HUES48 (cell line): ENCODE measurements at regions not wholly inside any gene's neighbourhood (a gene's known extent, or its start where the extent isn't known, plus 50 kb on each side); places are given as distances from the start of the nearest gene placed in this dataset.

Experiments
- H3K27ac ChIP-seq: one replicate; pipeline ENCODE4 v1.7.0; 2013; ENCODE audit warnings: low read depth, low read length, inconsistent platforms
- H3K27me3 ChIP-seq: 2 replicates; pipeline ENCODE4 v1.6.1; 2013; ENCODE audit warnings: mild to moderate bottlenecking, low read length; ENCODE audit not compliant: control insufficient read depth, insufficient read depth
- H3K36me3 ChIP-seq: 2 replicates; pipeline ENCODE4 v1.6.1; 2013; ENCODE audit warnings: low read length; ENCODE audit not compliant: control insufficient read depth, insufficient read depth
- H3K4me1 ChIP-seq: 2 replicates; pipeline ENCODE4 v1.6.1; 2013; ENCODE audit warnings: mild to moderate bottlenecking, low read length; ENCODE audit not compliant: control insufficient read depth, insufficient read depth
- H3K4me3 ChIP-seq: 2 replicates; pipeline ENCODE4 v1.5.1; 2013; ENCODE audit warnings: mild to moderate bottlenecking, low read depth, low read length
- H3K9ac ChIP-seq: 2 replicates; pipeline ENCODE4 v1.6.1; 2013; ENCODE audit warnings: mild to moderate bottlenecking, low read depth, low read length, moderate library complexity
- H3K9me3 ChIP-seq: 2 replicates; pipeline ENCODE4 v1.6.1; 2013; ENCODE audit warnings: low read length; ENCODE audit not compliant: control insufficient read depth, insufficient read depth

DNA sequence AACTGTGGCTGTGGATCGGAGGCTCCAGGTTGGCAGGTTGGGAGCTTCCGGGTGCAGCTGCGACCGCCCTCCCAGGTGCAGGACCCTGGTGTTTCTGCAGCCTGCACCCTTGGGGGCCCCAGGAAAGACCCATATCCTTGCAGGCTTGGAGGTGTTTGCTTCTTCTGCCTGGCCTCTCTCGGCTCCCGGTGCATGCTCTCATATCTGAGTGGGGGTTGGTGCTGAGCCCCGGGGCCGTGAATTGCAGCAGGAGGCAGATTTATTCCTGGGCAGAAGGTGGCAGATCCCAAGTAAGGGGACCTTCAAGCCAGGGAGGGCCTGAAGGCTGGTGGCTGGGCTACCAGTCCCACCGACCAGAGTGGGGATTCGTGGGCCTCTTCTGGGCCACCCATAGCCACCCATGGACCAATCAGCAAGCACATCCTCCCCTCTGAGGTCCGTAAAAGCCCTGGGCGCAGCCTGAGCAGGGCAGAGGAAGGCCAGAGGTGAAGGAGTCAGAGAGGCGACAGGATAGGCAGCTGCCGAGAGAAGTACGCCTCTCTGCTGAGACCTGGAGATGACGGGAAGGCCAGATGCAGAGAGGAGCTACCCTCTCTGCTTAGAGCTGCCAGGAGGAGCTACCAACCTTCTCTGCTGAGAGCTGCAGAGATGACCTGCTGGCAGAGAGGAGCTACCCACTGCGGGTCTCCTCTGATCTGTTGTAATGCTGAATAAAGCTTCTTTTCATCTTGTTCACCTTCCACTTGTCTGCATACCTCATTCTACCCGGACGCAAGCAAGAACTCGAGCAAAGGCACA is 1279.0 kb upstream of the LRRTM1 start:
- Histone ChIP-seq H3K4me1 (no peaks in the 10 kb centered on the region), H3K36me3 (no peaks in the 10 kb centered on the region), H3K27me3 (no peaks in the 10 kb centered on the region), H3K9ac (no peak overlapping the region), H3K4me3 (no peak overlapping the region), H3K9me3 (no peaks in the 10 kb centered on the region), H3K27ac (no peak overlapping the region)

DNA sequence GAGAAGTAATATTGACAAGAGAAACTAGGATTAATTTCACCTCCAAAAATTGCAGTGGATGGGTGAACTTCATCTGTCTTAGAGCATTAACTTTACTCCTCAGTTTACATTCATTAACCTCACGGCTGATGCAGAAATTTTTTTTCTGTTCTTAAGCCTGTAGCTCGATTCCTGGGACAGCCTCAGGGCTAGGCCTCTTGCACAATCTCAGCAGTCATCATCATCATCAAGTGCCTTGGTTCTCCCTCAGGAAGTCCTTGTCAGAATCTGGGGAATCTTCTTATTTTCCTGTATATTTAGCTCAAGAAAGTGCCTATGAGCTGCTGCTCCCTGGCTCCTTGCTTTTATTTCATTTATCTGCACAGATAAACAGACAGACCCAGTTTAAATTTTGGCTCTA is 1272.2 kb upstream of the LRRTM1 start:
- Histone ChIP-seq H3K27ac (no peak overlapping the region), H3K9ac (no peak overlapping the region), H3K9me3 (no peaks in the 10 kb centered on the region), H3K4me3 (no peak overlapping the region), H3K27me3 (no peaks in the 10 kb centered on the region), H3K36me3 (no peaks in the 10 kb centered on the region), H3K4me1 (no peaks in the 10 kb centered on the region)

DNA sequence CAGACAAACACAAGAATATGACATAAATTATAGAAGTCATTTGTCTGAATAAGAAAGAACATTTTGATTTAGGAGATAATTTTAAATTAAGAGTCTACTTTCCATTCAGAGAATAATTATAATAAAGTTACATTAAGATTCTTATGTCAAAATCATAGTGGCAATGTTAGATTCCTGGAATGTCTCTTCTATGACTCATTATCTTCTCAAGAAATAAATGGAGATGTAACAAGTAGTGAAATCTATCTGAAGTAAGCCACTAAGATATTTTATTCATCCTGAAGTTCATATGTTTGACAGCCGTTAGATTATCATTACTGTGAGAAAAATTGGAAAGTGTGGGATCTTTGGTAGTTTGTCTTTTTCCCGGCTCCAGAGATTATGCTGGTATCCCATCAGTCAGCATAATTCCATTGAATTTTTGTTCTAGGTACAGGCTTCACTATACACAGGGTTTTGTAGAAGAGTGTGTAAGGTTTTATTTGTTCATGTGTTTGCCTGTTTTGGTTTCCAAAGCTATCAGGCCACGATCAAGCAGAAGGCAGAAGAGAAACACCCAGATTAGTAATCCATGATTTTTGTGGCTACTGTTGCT is 1246.6 kb upstream of the LRRTM1 start:
- H3K9me3 ChIP-seq: no peaks in the 10 kb centered on the region

DNA sequence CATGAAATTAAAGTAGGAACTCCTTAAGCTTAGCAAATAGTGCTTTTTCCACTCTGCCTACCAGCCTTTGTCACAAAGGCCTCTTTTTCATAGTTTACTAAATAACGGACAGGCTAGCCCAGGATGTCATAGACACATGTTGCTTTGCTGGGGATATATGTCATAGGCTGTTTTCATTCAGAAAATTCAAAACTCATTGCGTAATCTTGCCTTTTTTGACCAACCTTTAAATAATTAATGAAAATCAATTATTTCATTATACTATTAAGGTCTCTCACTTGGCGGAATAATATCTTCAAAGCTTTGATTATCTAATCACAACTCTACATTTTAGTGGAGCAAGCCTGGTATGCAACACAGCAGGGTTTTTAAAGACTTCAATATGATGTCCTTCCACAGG is 1245.7 kb upstream of the LRRTM1 start:
- Histone ChIP-seq H3K27me3 (no peaks in the 10 kb centered on the region), H3K4me3 (no peak overlapping the region), H3K4me1 (no peaks in the 10 kb centered on the region), H3K9me3 (no peaks in the 10 kb centered on the region), H3K36me3 (no peaks in the 10 kb centered on the region), H3K27ac (no peak overlapping the region), H3K9ac (no peak overlapping the region)

More for the DNA sequence above, 1246.6 kb upstream of the LRRTM1 start:
- Histone ChIP-seq H3K27me3 (no peaks in the 10 kb centered on the region), H3K4me3 (no peak overlapping the region), H3K4me1 (no peaks in the 10 kb centered on the region), H3K27ac (no peak overlapping the region), H3K9ac (no peak overlapping the region), H3K36me3 (no peaks in the 10 kb centered on the region)

DNA sequence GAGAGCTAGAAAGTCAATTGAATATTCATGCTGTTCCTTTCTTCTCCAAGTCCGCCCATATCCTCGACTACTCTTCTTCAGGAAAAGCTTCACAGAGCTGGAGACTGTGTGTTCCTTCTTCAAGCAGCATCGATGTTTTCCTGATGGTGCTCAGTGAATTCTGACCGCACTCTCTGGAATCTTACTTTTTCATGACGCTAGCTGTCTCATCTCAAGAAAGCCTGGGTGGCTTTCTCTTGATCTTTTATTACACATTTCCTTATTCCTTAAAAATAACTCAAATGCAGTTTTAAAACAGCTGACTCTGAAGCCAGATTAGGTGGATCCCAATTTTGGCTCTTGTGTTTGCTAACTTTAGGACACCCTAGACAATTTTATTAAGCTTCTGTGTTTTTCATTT is 1245.1 kb upstream of the LRRTM1 start:
- no peaks in the 10 kb centered on the region for H3K36me3 ChIP-seq
- no peaks in the 10 kb centered on the region for H3K27me3 ChIP-seq
- H3K27ac ChIP-seq: no peak overlapping the region
- H3K9me3 ChIP-seq: no peaks in the 10 kb centered on the region
- H3K4me3 ChIP-seq: no peak overlapping the region
- H3K4me1 ChIP-seq: no peaks in the 10 kb centered on the region
- H3K9ac ChIP-seq: no peak overlapping the region

DNA sequence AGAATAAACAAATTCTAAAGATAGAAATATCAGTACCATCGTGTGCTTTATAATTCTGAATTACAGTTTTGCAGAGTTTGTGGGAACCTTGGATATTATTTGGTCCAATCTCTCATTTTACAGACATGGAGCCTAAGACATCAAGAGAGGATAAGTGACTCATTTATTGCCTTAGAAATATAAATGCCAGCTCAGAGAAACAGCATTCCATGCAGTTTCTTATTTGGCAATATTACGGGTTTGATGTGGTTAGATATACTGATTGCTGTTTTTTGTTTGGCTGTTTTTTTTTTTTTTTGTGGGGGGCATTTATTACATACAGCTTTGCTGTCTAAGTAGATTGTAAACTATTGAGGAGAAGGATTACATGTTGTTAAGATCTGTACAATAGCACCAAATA is 1241.1 kb upstream of the LRRTM1 start:
- H3K9me3 ChIP-seq: no peaks in the 10 kb centered on the region
- H3K36me3 ChIP-seq: no peaks in the 10 kb centered on the region
- H3K27me3 ChIP-seq: no peaks in the 10 kb centered on the region
- H3K27ac ChIP-seq: no peak overlapping the region
- no peak overlapping the region for H3K4me3 ChIP-seq
- no peak overlapping the region for H3K9ac ChIP-seq
- no peaks in the 10 kb centered on the region for H3K4me1 ChIP-seq

DNA sequence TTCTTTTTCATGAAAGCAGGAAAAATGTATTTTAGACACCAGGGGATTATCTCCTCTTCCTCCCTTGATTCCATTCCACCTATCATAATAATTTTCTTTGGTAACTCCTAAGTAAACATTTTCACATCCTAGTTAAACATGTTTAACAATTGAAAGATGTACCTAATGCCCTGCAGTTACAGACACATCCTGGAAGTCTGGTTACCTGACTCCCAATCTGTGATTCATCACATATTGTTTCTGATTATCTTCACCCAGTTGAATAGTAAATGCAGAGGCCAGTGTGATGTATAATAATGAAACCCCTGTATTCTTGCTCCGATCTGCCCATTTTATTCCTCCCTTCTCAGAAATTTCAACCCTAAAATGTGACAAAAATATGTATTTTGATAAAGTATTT is 1237.6 kb upstream of the LRRTM1 start:
- H3K9ac ChIP-seq: no peak overlapping the region
- H3K9me3 ChIP-seq: no peaks in the 10 kb centered on the region
- H3K4me3 ChIP-seq: no peak overlapping the region
- H3K27ac ChIP-seq: no peak overlapping the region
- no peaks in the 10 kb centered on the region for H3K4me1 ChIP-seq
- no peaks in the 10 kb centered on the region for H3K27me3 ChIP-seq
- H3K36me3 ChIP-seq: no peaks in the 10 kb centered on the region

DNA sequence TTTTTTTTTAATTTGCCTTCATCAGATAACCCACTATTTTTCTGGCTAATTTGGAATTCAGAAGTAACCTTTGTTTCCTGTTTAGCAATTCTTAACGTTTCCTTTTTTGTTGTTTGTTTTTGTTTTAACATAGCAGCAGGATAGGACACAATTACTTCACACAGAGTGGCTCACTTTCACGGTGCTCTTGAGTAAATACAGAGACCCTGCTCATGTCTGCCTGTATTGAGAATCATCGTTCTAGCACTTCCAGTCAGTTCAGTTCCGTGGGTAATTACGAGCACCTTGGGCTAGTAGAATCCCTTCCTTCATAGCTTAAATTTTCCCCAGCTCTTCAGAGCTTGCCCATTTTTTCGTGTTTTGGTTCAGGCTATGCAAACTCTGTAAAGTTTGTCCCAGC is 1225.4 kb upstream of the LRRTM1 start:
- Histone ChIP-seq H3K9ac (no peak overlapping the region), H3K4me3 (no peak overlapping the region), H3K36me3 (no peaks in the 10 kb centered on the region), H3K27me3 (no peaks in the 10 kb centered on the region), H3K27ac (no peak overlapping the region), H3K4me1 (peaks cover 10% of the 10 kb centered on the region), H3K9me3 (no peaks in the 10 kb centered on the region)

DNA sequence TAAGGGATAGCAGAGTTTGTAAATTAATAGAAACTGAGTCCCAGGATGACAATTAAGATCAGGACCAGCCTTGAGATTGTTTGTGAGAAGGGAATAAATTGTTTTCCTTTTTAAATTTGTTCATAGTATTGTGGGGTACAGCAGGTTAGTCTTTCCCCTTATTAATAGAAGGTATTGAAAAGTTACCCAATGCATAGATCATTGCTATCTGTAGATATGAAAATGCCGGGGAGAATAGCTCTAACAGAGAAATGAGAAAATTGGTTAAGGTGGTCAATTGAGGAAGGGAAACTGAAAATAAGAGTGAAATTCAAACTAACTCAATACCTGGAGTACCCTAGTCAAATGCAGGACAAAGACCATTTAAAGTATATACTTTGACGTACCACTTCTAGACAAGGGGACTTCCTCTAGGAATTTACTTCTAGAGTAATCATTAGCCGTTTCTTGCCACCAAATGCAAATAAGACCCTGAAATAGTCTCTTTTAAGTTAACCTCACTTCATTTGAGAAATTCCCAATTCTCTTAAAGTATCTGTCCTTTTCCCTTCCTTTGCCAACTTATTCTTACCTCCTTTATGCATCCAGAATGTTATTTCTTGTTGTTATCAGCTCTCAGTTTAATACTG is 1224.4 kb upstream of the LRRTM1 start:
- H3K9me3 ChIP-seq: no peaks in the 10 kb centered on the region
- H3K27me3 ChIP-seq: no peaks in the 10 kb centered on the region
- H3K27ac ChIP-seq: no peak overlapping the region
- H3K4me3 ChIP-seq: no peak overlapping the region
- H3K36me3 ChIP-seq: no peaks in the 10 kb centered on the region
- H3K4me1 ChIP-seq: peaks cover 10% of the 10 kb centered on the region
- no peak overlapping the region for H3K9ac ChIP-seq

DNA sequence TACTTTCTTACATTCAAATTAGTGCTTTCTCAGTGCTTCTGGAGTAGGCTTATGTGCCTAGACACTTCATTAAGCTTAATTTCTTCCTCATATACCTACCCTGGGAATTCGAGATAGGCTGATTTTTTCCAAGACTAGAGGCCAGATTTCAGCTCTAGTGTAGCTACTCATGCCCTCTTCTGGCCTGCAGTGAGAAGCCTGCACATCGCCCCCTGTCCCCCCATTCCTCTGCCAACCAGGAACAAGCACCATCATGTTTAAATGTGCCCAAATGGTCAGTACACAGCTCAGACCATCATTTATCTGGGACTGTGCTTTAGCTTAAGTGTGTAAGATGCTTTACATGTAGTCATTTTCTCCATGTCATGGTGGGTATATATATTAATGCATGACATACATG is 1218.8 kb upstream of the LRRTM1 start:
- H3K9ac ChIP-seq: no peak overlapping the region
- no peaks in the 10 kb centered on the region for H3K4me1 ChIP-seq
- H3K9me3 ChIP-seq: no peaks in the 10 kb centered on the region

DNA sequence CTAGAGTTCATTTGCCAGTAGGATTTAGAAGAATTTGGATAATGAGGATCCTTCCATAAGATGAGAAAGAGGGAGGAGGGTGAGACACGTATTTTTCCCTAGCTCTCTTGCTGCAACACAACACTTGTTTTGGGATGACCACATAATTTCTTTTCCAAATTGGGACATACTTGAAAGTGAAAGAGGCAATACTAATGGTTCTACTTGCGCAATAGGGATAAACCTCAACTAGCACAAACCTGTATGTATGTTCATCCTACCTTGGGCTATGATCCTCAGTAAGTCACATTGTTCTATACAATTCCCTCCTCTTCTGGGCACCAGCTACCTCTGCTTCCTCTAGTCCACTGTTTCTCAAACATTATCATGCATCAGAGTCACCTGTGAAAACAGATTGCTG is 1208.8 kb upstream of the LRRTM1 start:
- H3K9ac ChIP-seq: no peak overlapping the region
- no peaks in the 10 kb centered on the region for H3K4me1 ChIP-seq
- no peaks in the 10 kb centered on the region for H3K9me3 ChIP-seq
- no peak overlapping the region for H3K27ac ChIP-seq
- no peaks in the 10 kb centered on the region for H3K36me3 ChIP-seq
- no peaks in the 10 kb centered on the region for H3K27me3 ChIP-seq
- no peak overlapping the region for H3K4me3 ChIP-seq

More for the DNA sequence above, 1218.8 kb upstream of the LRRTM1 start:
- Histone ChIP-seq H3K27ac (no peak overlapping the region), H3K27me3 (no peaks in the 10 kb centered on the region), H3K4me3 (no peak overlapping the region), H3K36me3 (no peaks in the 10 kb centered on the region)
